Endothelial cell of umbilical vein (primary cell): ENCODE measurements at regions not wholly inside any gene's neighbourhood (a gene's known extent, or its start where the extent isn't known, plus 50 kb on each side); places are given as distances from the start of the nearest gene placed in this dataset.

Experiments used
- BruUV-seq: library from RNA; stranded (reverse); fragments of 400-500 nt; replicated peaks from 2 replicates; lab custom pipeline; 2021; lab: Mats Ljungman, UMichigan
- CTCF ChIA-PET: fragments of 300-600, 350-600 bp; sonication (Branson Sonifier 250); formaldehyde crosslinking; loops from one replicate; lab custom pipeline; 2021; ENCODE audit warnings: antibody characterized with exemption, inconsistent platforms; lab: Charles Lee
- POLR2A ChIA-PET: fragments of 300-600, 350-600 bp; sonication (Branson Sonifier 250); formaldehyde crosslinking; loops from one replicate; lab custom pipeline; 2021; ENCODE audit warnings: antibody characterized with exemption, inconsistent platforms; lab: Charles Lee
- DNase-seq: peaks from one replicate; pipeline ENCODE4 v3.0.0-alpha.2; 2011; ENCODE audit warnings: low read depth, low spot score
- FAIRE-seq: peaks from 2 replicates; lab custom pipeline; 2011; peaks lifted over from hg19 to GRCh38; lab: Jason Lieb, UNC
- H2AFZ ChIP-seq: 2 replicates; pipeline ENCODE4 v1.6.0; 2012; ENCODE audit warnings: low read depth, low read length, control low read depth, inconsistent platforms
- H3K27ac ChIP-seq: 2 replicates; pipeline ENCODE4 v1.5.1; 2011; ENCODE audit warnings: low read depth, mild to moderate bottlenecking, control low read depth, low read length, moderate library complexity; ENCODE audit not compliant: insufficient read depth
- H3K27me3 ChIP-seq, 2 experiments: 2 replicates each; pipeline versions ENCODE4 v1.6.0 to v1.6.1; 2011; ENCODE audit warnings: low read length in 2 of 2, mixed read lengths in 1 of 2; ENCODE audit not compliant: control insufficient read depth in 2 of 2, insufficient read depth in 2 of 2
- H3K36me3 ChIP-seq, 2 experiments: 2 replicates in 1 of 2; 3 replicates in 1 of 2; pipeline ENCODE4 v1.5.1; 2011; ENCODE audit warnings: low read length in 2 of 2, mild to moderate bottlenecking in 1 of 2, moderate library complexity in 1 of 2; ENCODE audit not compliant: control insufficient read depth in 2 of 2, insufficient read depth in 2 of 2; ENCODE audit errors: extremely low read depth in 1 of 2
- H3K4me1 ChIP-seq: 3 replicates; pipeline ENCODE4 v1.5.1; 2011; ENCODE audit warnings: mild to moderate bottlenecking, low read length; ENCODE audit not compliant: control insufficient read depth, insufficient read depth; ENCODE audit errors: extremely low read depth
- H3K4me2 ChIP-seq: 2 replicates; pipeline ENCODE4 v1.6.1; 2011; ENCODE audit warnings: low read length, control low read depth, mixed read lengths; ENCODE audit not compliant: insufficient read depth
- H3K4me3 ChIP-seq, 3 experiments: fragments of 200-600 bp in 1 of 3; sonication (generic), shearing (Covaris generic) in 1 of 3; replicated peaks in 1 of 3; 2 replicates each; pipeline ENCODE4 v1.5.1; 2011 to 2016; ENCODE audit warnings: control low read depth in 3 of 3, low read length in 3 of 3, mild to moderate bottlenecking in 2 of 3, inconsistent platforms in 1 of 3, low read depth in 1 of 3, moderate library complexity in 1 of 3; ENCODE audit not compliant: insufficient read depth in 1 of 3
- H3K79me2 ChIP-seq: 2 replicates; pipeline ENCODE4 v1.6.0; 2012; ENCODE audit warnings: low read length, inconsistent platforms; ENCODE audit not compliant: control insufficient read depth, insufficient read depth
- H3K9ac ChIP-seq: replicated peaks from 2 replicates; pipeline ENCODE3; 2011; ENCODE audit warnings: low read length, control low read depth; ENCODE audit not compliant: insufficient read depth; ENCODE audit errors: extremely low read depth
- H3K9me1 ChIP-seq: replicated peaks from 3 replicates; pipeline ENCODE4 v1.6.0; 2011; ENCODE audit warnings: mild to moderate bottlenecking, low read length; ENCODE audit not compliant: control insufficient read depth, insufficient read depth; ENCODE audit errors: extremely low read depth
- H3K9me3 ChIP-seq: replicated peaks from 2 replicates; pipeline ENCODE4 v1.5.1; 2012; ENCODE audit warnings: low read length, inconsistent platforms; ENCODE audit not compliant: control insufficient read depth, insufficient read depth
- H4K20me1 ChIP-seq: replicated peaks from 2 replicates; pipeline ENCODE3; 2011; ENCODE audit warnings: mild to moderate bottlenecking, low read length; ENCODE audit not compliant: control insufficient read depth, insufficient read depth; ENCODE audit errors: extremely low read depth
- EZH2 ChIP-seq: IDR thresholded peaks from 2 replicates; pipeline ENCODE4 v1.6.1; 2012; ENCODE audit warnings: borderline replicate concordance, low read depth, mild to moderate bottlenecking, moderate library complexity, low read length, inconsistent platforms; ENCODE audit not compliant: severe bottlenecking
- FOS ChIP-seq: IDR thresholded peaks from 2 replicates; pipeline ENCODE4 v1.6.1; 2011; ENCODE audit warnings: mild to moderate bottlenecking, low read length, moderate library complexity, borderline replicate concordance; ENCODE audit not compliant: insufficient read depth
- GATA2 ChIP-seq: IDR thresholded peaks from 2 replicates; pipeline ENCODE4 v1.7.0; 2011; ENCODE audit warnings: low read depth, mild to moderate bottlenecking, moderate library complexity, mixed read lengths, low read length; ENCODE audit not compliant: insufficient read length, insufficient read depth
- JUN ChIP-seq: IDR thresholded peaks from 2 replicates; pipeline ENCODE4 v1.6.1; 2011; ENCODE audit warnings: borderline replicate concordance, low read depth; ENCODE audit not compliant: insufficient read length, insufficient read depth
- MAX ChIP-seq: IDR thresholded peaks from 2 replicates; pipeline ENCODE4 v1.6.1; 2011; ENCODE audit not compliant: insufficient read depth, insufficient read length
- MYC ChIP-seq: IDR thresholded peaks from one replicate; pipeline ENCODE4 v1.6.1; 2011; ENCODE audit warnings: mild to moderate bottlenecking, low read depth, low read length
- POLR2A ChIP-seq: IDR thresholded peaks from 2 replicates; pipeline ENCODE4 v1.6.1; 2012; ENCODE audit warnings: low read depth, mild to moderate bottlenecking, control low read depth, low read length
- POLR2AphosphoS5 ChIP-seq: IDR thresholded peaks from 2 replicates; pipeline ENCODE4 v1.6.1; 2012; ENCODE audit warnings: low read depth, mild to moderate bottlenecking, control low read depth, low read length, moderate library complexity; ENCODE audit not compliant: insufficient read depth
- dilution Hi-C: fragments of 300-500 bp; cut with MboI; formaldehyde crosslinking; loops from one replicate; pipeline ENCODE4 v1.15.0; 2019; ENCODE audit warnings: low sequenced_read_pairs; ENCODE audit not compliant: extremely low pct_ligation_motif_present
- intact Hi-C: fragments of 100-400 bp; cut with micrococcal nuclease; formaldehyde crosslinking; loops from one replicate; pipeline ENCODE4 v1.10.0; 2022
- TF ChIP-seq, protein P1 (sequence below), 2 donors: IDR thresholded peaks; 1 replicate in 1 of 2; 2 replicates in 1 of 2; pipeline ENCODE4 v1.5.1; 2011; ENCODE audit warnings: low read length in 2 of 2, mild to moderate bottlenecking in 2 of 2, moderate library complexity in 2 of 2, control low read depth in 1 of 2, inconsistent platforms in 1 of 2, low read depth in 1 of 2; ENCODE audit not compliant: insufficient read depth in 1 of 2; ENCODE audit errors: extremely low read depth in 1 of 2

GRCh38 chr9:90368241-90368640 lies 274.4 kb downstream of the DIRAS2 start:
- H2AFZ ChIP-seq = no peak overlapping the region
- H3K27me3 ChIP-seq = no peaks in the 10 kb centered on the region
- BruUV-seq = no TSS peak
- H3K27ac ChIP-seq = no peak overlapping the region
- H3K79me2 ChIP-seq = no peaks in the 10 kb centered on the region
- no peak for FAIRE-seq
- H3K9ac ChIP-seq = no peak overlapping the region
- no peak for TF ChIP-seq JUN
- TF ChIP-seq EZH2 = no peak
- no peak for TF ChIP-seq MAX
- TF ChIP-seq POLR2AphosphoS5 = no peak
- TF ChIP-seq MYC = no peak
- TF ChIP-seq POLR2A = no peak
- POLR2A ChIA-PET = no interaction called here
- intact Hi-C loops = no loop called here
- no peaks in the 10 kb centered on the region for H4K20me1 ChIP-seq
- DNase-seq = no peak
- no peak overlapping the region for H3K4me3 ChIP-seq
- dilution Hi-C loops = no loop called here
- no peaks in the 10 kb centered on the region for H3K9me1 ChIP-seq
- no peaks in the 10 kb centered on the region for H3K4me1 ChIP-seq
- CTCF ChIA-PET = no interaction called here
- H3K4me2 ChIP-seq = no peak overlapping the region
- H3K36me3 ChIP-seq = no peaks in the 10 kb centered on the region
- H3K9me3 ChIP-seq = no peaks in the 10 kb centered on the region

DNA sequence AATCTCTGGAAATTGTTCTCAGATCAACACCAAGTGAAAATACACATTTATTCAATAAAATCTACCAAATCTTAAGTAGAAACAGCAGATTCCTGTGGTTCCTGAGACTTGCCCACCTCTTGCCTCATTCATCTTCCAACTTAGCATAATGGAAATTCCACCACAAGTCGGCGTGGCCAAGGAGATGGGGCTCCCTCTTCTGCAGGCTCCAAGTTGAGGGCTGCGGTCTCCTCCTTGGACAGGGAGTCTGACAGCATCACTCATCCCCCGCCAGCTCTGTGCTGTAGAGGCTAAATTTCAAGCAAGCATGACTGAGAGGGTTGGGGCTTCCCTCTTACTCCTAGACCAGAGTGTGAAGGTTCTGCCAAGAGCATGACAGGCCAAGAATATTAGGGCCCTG lies 273.7 kb downstream of the DIRAS2 start:
- intact Hi-C loops (no loop called here), dilution Hi-C loops (no loop called here)
- H4K20me1 ChIP-seq = no peaks in the 10 kb centered on the region
- H3K36me3 ChIP-seq = no peaks in the 10 kb centered on the region
- H3K27ac ChIP-seq = no peak overlapping the region
- no peak for TF ChIP-seq FOS
- no peak for TF ChIP-seq MYC
- TF ChIP-seq POLR2AphosphoS5 = no peak
- no peak for TF ChIP-seq EZH2
- no peak for TF ChIP-seq MAX
- TF ChIP-seq, protein P1, sequence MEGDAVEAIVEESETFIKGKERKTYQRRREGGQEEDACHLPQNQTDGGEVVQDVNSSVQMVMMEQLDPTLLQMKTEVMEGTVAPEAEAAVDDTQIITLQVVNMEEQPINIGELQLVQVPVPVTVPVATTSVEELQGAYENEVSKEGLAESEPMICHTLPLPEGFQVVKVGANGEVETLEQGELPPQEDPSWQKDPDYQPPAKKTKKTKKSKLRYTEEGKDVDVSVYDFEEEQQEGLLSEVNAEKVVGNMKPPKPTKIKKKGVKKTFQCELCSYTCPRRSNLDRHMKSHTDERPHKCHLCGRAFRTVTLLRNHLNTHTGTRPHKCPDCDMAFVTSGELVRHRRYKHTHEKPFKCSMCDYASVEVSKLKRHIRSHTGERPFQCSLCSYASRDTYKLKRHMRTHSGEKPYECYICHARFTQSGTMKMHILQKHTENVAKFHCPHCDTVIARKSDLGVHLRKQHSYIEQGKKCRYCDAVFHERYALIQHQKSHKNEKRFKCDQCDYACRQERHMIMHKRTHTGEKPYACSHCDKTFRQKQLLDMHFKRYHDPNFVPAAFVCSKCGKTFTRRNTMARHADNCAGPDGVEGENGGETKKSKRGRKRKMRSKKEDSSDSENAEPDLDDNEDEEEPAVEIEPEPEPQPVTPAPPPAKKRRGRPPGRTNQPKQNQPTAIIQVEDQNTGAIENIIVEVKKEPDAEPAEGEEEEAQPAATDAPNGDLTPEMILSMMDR (IDR thresholded peaks at IDR 0.05; ENCODE audit: extremely low read depth in 1 of 2, insufficient read depth in 1 of 2, low read depth in 1 of 2, low read length in 2 of 2) = no peak
- no peak for TF ChIP-seq GATA2
- no peak for TF ChIP-seq JUN
- TF ChIP-seq POLR2A = no peak
- no peaks in the 10 kb centered on the region for H3K27me3 ChIP-seq
- FAIRE-seq (no peak), DNase-seq (no peak)
- no peak overlapping the region for H2AFZ ChIP-seq
- H3K9ac ChIP-seq = no peak overlapping the region
- H3K4me1 ChIP-seq = no peaks in the 10 kb centered on the region
- ChIA-PET CTCF (no interaction called here), POLR2A (no interaction called here)
- H3K79me2 ChIP-seq = no peaks in the 10 kb centered on the region
- H3K9me3 ChIP-seq = no peaks in the 10 kb centered on the region
- BruUV-seq = no TSS peak
- no peak overlapping the region for H3K4me2 ChIP-seq
- no peaks in the 10 kb centered on the region for H3K9me1 ChIP-seq
- H3K4me3 ChIP-seq = no peak overlapping the region
